Activated CD4-positive, alpha-beta memory T cell treated with anti-CD3 and anti-CD28 coated beads for 36 hours (primary cell): ENCODE measurements at regions not wholly inside any gene's neighbourhood (a gene's known extent, or its start where the extent isn't known, plus 50 kb on each side); places are given as distances from the start of the nearest gene placed in this dataset.

Experiments used
- CTCF ChIA-PET: fragments of 350-600 bp; sonication (Branson Sonifier 250); formaldehyde crosslinking; loops from one replicate; lab custom pipeline; 2021; ENCODE audit warnings: antibody characterized with exemption, inconsistent platforms; lab: Charles Lee
- POLR2A ChIA-PET: fragments of 350-600 bp; sonication (Branson Sonifier 250); formaldehyde crosslinking; loops from one replicate; lab custom pipeline; 2021; ENCODE audit warnings: antibody characterized with exemption; lab: Charles Lee
- DNase-seq: peaks from one replicate; pipeline ENCODE4 v3.0.0-alpha.2; 2020
- H3K27ac Mint-ChIP-seq: one replicate; pipeline ENCODE4 v1.8.0; 2021; ENCODE audit warnings: mixed read lengths
- H3K27me3 Mint-ChIP-seq: one replicate; pipeline ENCODE4 v1.8.0; 2021; ENCODE audit warnings: mixed read lengths
- H3K36me3 Mint-ChIP-seq: one replicate; pipeline ENCODE4 v1.8.0; 2021; ENCODE audit warnings: mixed read lengths
- H3K4me1 Mint-ChIP-seq: one replicate; pipeline ENCODE4 v1.8.0; 2021; ENCODE audit warnings: low read depth, mixed read lengths
- H3K4me3 Mint-ChIP-seq: one replicate; pipeline ENCODE4 v1.8.0; 2021; ENCODE audit warnings: mild to moderate bottlenecking, mixed read lengths
- H3K9me3 Mint-ChIP-seq: one replicate; pipeline ENCODE4 v1.8.0; 2021; ENCODE audit warnings: mixed read lengths
- intact Hi-C: fragments of 100-400 bp; cut with micrococcal nuclease; formaldehyde crosslinking; loops from one replicate; pipeline ENCODE4 v1.15.1; 2023

DNA sequence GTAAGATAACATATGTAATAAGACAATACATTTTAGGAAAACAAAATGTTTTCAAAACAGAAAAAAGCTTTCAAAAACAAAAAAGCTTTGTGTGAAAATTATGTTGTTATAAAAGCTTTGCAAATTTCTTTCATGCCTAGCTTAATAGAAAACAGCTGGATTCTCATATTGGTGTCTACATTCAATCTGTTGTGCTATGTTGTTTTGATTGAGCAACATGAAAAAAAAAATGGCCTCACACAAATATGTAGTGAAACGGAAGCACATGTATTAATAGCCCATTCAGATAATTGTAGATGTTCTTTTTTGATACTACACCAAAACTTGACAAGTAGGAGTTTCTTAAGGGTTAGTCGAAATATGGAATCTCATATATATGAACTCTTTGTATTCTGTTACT is 197.5 kb downstream of the ZEB2 start:
- Mint-ChIP-seq H3K27ac (peak overlapping the region; percentile 76), H3K27me3 (no peaks in the 10 kb centered on the region), H3K36me3 (no peaks in the 10 kb centered on the region), H3K9me3 (no peaks in the 10 kb centered on the region), H3K4me3 (no peak overlapping the region), H3K4me1 (peaks cover 64% of the 10 kb centered on the region)
- no peak for DNase-seq
- CTCF ChIA-PET = no interaction called here
- intact Hi-C loops = loop anchor here (5.0 to 10.0 kb wide), 3 partner anchors 55 to 378 kb away; no protein-coding TSS in a partner anchor
- POLR2A ChIA-PET = interaction anchor here (0.8 kb wide), 1 partner anchor 9 kb away, joined by 3 read pairs; no protein-coding TSS in a partner anchor

DNA sequence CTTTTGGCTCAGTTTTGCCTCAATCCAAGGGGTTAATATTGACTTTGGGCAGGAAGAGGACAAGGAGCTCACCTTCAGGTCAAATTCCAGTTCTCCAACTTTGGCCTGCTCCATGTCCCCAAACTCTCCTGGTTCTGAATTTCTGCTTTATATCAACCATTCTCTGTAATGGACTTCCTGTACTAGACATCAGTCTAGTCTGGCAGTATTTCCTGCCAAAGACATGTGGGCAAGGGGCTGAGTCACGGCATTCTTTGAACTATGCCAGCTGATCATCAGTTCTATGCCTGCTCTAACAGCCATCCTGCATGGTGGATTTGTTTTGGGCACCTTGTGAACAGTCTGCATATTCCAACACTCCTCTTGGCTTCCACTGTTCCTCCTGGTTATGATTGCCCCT is 199.4 kb downstream of the ZEB2 start:
- POLR2A ChIA-PET = interaction anchor here (1.1 to 1.3 kb wide), 3 partner anchors 11 to 136 kb away, joined by 3 to 5 read pairs (median 3); a partner anchor contains a TSS

GRCh38 chr2:144317071-144317738 is 202.7 kb downstream of the ZEB2 start:
- peaks cover 26% of the 10 kb centered on the region for H3K36me3 Mint-ChIP-seq
- intact Hi-C loops = no loop called here
- DNase-seq = no peak
- H3K4me1 Mint-ChIP-seq = peaks cover 18% of the 10 kb centered on the region
- ChIA-PET POLR2A (no interaction called here), CTCF (no interaction called here)
- H3K9me3 Mint-ChIP-seq = peaks cover 14% of the 10 kb centered on the region
- no peak overlapping the region for H3K4me3 Mint-ChIP-seq
- H3K27me3 Mint-ChIP-seq = no peaks in the 10 kb centered on the region
- H3K27ac Mint-ChIP-seq = no peak overlapping the region

More for the DNA sequence above, 199.4 kb downstream of the ZEB2 start:
- Mint-ChIP-seq H3K4me1 (peaks cover 49% of the 10 kb centered on the region), H3K27ac (peak overlapping the region; percentile 66), H3K4me3 (peak overlapping the region; percentile 3), H3K27me3 (no peaks in the 10 kb centered on the region), H3K36me3 (peaks cover 6% of the 10 kb centered on the region), H3K9me3 (no peaks in the 10 kb centered on the region)
- intact Hi-C loops = loop anchor here (1.0 to 10.0 kb wide), 4 partner anchors 9 to 376 kb away; no protein-coding TSS in a partner anchor
- peak; percentile 70 for DNase-seq
- CTCF ChIA-PET = interaction anchor here (1.2 kb wide), 1 partner anchor 139 kb away, joined by 4 read pairs; no protein-coding TSS in a partner anchor

- no peaks in the 10 kb centered on the region for H3K27me3 Mint-ChIP-seq
- H3K4me1 Mint-ChIP-seq = peaks cover 21% of the 10 kb centered on the region
- intact Hi-C loops = loop anchor here (1.0 to 2.0 kb wide), 2 partner anchors 9 to 14 kb away; no protein-coding TSS in a partner anchor
- H3K9me3 Mint-ChIP-seq = peaks cover 21% of the 10 kb centered on the region
- no peak overlapping the region for H3K27ac Mint-ChIP-seq
- DNase-seq = no peak
- POLR2A ChIA-PET = interaction anchor here (1.6 kb wide), 1 partner anchor 14 kb away, joined by 5 read pairs; no protein-coding TSS in a partner anchor
- CTCF ChIA-PET = no interaction called here
- peaks cover 37% of the 10 kb centered on the region for H3K36me3 Mint-ChIP-seq
- no peak overlapping the region for H3K4me3 Mint-ChIP-seq
These were observed 208.9 kb downstream of the ZEB2 start for GRCh38 chr2:144310889-144311608.

DNA sequence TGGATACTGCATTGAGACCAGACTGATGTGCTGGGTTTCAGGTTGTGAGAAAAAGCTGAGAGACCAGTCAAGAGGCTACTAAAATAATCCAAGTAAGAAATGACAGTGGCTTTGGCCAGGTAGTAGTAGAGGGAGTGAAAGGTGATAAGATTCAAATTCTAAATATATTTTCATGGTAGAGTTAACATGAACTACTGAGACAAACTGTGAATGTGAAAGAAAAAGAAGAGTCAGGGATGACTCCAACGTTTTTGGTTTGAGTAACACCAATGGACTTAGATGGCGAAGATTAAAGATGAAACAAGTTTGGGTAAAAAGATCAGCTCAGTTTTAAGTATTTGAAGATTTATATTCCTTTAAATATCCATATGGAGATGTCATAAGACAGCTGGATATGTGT is 209.4 kb downstream of the ZEB2 start:
- intact Hi-C loops = loop anchor here (2.0 kb wide), 1 partner anchor 14 kb away; no protein-coding TSS in a partner anchor
- no peak for DNase-seq
- H3K27me3 Mint-ChIP-seq = no peaks in the 10 kb centered on the region
- H3K4me1 Mint-ChIP-seq = peaks cover 21% of the 10 kb centered on the region
- ChIA-PET CTCF (interaction anchor here (0.5 kb wide), 1 partner anchor 64 kb away, joined by 4 read pairs; no protein-coding TSS in a partner anchor), POLR2A (interaction anchor here (1.6 kb wide), 1 partner anchor 15 kb away, joined by 5 read pairs; no protein-coding TSS in a partner anchor)
- H3K9me3 Mint-ChIP-seq = peaks cover 21% of the 10 kb centered on the region
- H3K36me3 Mint-ChIP-seq = peaks cover 34% of the 10 kb centered on the region
- H3K27ac Mint-ChIP-seq = no peak overlapping the region
- H3K4me3 Mint-ChIP-seq = no peak overlapping the region

DNA sequence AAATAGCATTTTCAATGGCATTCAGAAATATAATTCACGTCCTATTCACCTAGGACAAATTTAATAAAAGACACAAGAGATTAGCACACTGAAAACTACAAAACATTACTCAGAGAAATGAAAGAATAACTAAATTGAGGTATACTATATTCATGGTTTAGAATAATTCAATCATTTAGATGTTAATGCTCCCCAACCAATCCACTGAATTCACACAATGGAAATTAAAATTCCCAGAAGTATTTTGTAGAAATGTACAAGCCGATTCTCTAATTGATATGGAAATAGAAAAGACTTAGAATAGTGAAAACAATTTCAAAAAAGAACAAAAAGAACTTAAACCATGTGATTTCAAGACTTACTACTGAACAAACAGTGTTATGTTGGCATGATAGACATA is 212.2 kb downstream of the ZEB2 start:
- intact Hi-C loops = no loop called here
- H3K36me3 Mint-ChIP-seq = peaks cover 21% of the 10 kb centered on the region

GRCh38 chr2:144304202-144304601 is 215.7 kb downstream of the ZEB2 start:
- intact Hi-C loops = no loop called here
- Mint-ChIP-seq H3K36me3 (peaks cover 5% of the 10 kb centered on the region), H3K27me3 (no peaks in the 10 kb centered on the region), H3K9me3 (no peaks in the 10 kb centered on the region), H3K4me3 (no peak overlapping the region), H3K4me1 (peaks cover 8% of the 10 kb centered on the region), H3K27ac (no peak overlapping the region)
- POLR2A ChIA-PET = no interaction called here
- DNase-seq = no peak
- CTCF ChIA-PET = no interaction called here

More for the DNA sequence above, 212.2 kb downstream of the ZEB2 start:
- Mint-ChIP-seq H3K27me3 (no peaks in the 10 kb centered on the region), H3K27ac (no peak overlapping the region), H3K9me3 (peaks cover 12% of the 10 kb centered on the region), H3K4me1 (peaks cover 29% of the 10 kb centered on the region), H3K4me3 (no peak overlapping the region)
- ChIA-PET CTCF (no interaction called here), POLR2A (no interaction called here)
- no peak for DNase-seq

DNA sequence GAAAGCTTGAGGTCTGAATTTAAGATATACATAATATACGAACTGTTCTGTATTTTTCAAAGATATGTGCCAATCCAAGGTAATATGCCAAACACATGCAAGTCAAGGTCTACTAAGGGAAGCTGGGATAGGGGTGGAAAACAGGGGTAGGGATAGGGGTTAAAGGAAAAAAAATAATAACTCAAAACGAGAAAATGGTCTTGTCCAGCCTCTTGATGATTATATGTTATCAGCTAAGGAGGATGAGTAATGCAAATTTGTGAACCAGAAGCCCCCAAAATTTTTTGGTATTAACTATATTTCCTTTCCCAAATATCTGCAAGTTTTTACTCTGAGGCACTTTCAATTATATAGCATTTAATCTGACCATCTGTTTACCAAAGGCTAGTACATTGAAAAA is 219.3 kb downstream of the ZEB2 start:
- H3K4me3 Mint-ChIP-seq = no peak overlapping the region
- ChIA-PET POLR2A (no interaction called here), CTCF (no interaction called here)
- H3K27ac Mint-ChIP-seq = no peak overlapping the region
- intact Hi-C loops = no loop called here
- peaks cover 2% of the 10 kb centered on the region for H3K36me3 Mint-ChIP-seq
- DNase-seq = no peak
- no peaks in the 10 kb centered on the region for H3K27me3 Mint-ChIP-seq
- no peaks in the 10 kb centered on the region for H3K9me3 Mint-ChIP-seq
- H3K4me1 Mint-ChIP-seq = peaks cover 8% of the 10 kb centered on the region

DNA sequence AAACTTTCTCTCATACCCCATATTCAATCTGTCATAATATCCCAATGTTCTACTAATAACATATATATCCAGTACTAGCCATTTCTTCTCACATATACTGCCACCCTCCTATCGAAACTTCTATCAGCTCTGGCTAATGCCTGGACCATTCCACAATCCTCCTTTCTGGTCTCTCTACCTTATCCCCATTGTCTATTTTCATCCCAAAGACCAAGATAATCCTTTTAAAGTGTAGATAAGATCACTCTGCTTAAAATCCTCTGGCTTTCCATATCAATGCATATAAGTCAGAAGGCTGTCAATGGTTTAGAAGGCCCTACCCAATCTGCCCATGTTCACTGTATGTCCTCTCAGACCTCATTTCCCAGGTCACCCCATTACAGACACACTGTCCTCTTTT is 229.6 kb downstream of the ZEB2 start:
- H3K27me3 Mint-ChIP-seq = no peaks in the 10 kb centered on the region
- H3K4me3 Mint-ChIP-seq = no peak overlapping the region
- H3K9me3 Mint-ChIP-seq = no peaks in the 10 kb centered on the region
- ChIA-PET POLR2A (no interaction called here), CTCF (no interaction called here)
- intact Hi-C loops = no loop called here
- H3K4me1 Mint-ChIP-seq = no peaks in the 10 kb centered on the region
- DNase-seq = no peak
- no peak overlapping the region for H3K27ac Mint-ChIP-seq
- H3K36me3 Mint-ChIP-seq = peaks cover 1% of the 10 kb centered on the region

DNA sequence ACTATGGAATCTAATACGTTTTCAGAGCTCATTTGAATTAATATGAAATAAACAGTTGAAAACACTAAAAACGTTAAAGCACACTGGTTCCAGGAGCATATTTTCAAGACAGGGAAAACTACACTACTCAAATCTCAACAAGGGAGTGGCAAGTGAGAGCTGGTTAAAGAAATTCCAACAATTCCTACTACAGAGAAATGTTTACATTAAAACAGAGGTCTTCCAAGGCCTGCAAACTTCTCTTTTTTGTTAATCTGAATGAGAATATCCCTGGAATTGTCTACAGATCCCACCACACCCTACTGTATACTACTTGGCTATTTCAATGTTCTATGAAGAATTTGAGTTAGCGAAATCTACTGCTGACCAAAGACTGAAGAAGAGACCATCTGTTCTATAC is 231.5 kb downstream of the ZEB2 start:
- H3K9me3 Mint-ChIP-seq = no peaks in the 10 kb centered on the region
- ChIA-PET POLR2A (no interaction called here), CTCF (no interaction called here)
- H3K27me3 Mint-ChIP-seq = no peaks in the 10 kb centered on the region
- H3K27ac Mint-ChIP-seq = no peak overlapping the region
- no peak for DNase-seq
- H3K4me1 Mint-ChIP-seq = no peaks in the 10 kb centered on the region
- peaks cover 1% of the 10 kb centered on the region for H3K36me3 Mint-ChIP-seq
- intact Hi-C loops = no loop called here
- no peak overlapping the region for H3K4me3 Mint-ChIP-seq

GRCh38 chr2:144285324-144285723 is 234.6 kb downstream of the ZEB2 start:
- H3K27me3 Mint-ChIP-seq = no peaks in the 10 kb centered on the region
- ChIA-PET CTCF (no interaction called here), POLR2A (no interaction called here)
- H3K4me1 Mint-ChIP-seq = peaks cover 3% of the 10 kb centered on the region
- H3K27ac Mint-ChIP-seq = no peak overlapping the region
- no peak overlapping the region for H3K4me3 Mint-ChIP-seq
- no peak for DNase-seq
- intact Hi-C loops = no loop called here
- no peaks in the 10 kb centered on the region for H3K9me3 Mint-ChIP-seq
- H3K36me3 Mint-ChIP-seq = no peaks in the 10 kb centered on the region

GRCh38 chr2:144281476-144281875 is 238.4 kb downstream of the ZEB2 start:
- no peak overlapping the region for H3K27ac Mint-ChIP-seq
- H3K36me3 Mint-ChIP-seq = no peaks in the 10 kb centered on the region
- no peaks in the 10 kb centered on the region for H3K9me3 Mint-ChIP-seq
- CTCF ChIA-PET = no interaction called here
- intact Hi-C loops = no loop called here
- peaks cover 13% of the 10 kb centered on the region for H3K4me1 Mint-ChIP-seq
- H3K27me3 Mint-ChIP-seq = no peaks in the 10 kb centered on the region
- POLR2A ChIA-PET = no interaction called here
- DNase-seq = no peak
- H3K4me3 Mint-ChIP-seq = no peak overlapping the region
